Psoas muscle (tissue), 7 donors: ENCODE measurements at regions not wholly inside any gene's neighbourhood (a gene's known extent, or its start where the extent isn't known, plus 50 kb on each side); places are given as distances from the start of the nearest gene placed in this dataset.

ENCODE experiments used
- ATAC-seq, 4 donors: fragments of 200-7000 bp; cut with Tn5 transposase; one replicate each; pipeline ENCODE4 v1.9.1; 2020; ENCODE audit warnings: moderate library complexity in 3 of 4, mild to moderate bottlenecking in 2 of 4
- DNase-seq, 2 donors: peaks; one replicate each; pipeline ENCODE4 v3.0.0-alpha.2; 2020
- H3K27ac ChIP-seq: fragments of 200-600 bp; one replicate; pipeline ENCODE4 v1.8.0; 2022
- H3K27me3 ChIP-seq, 3 donors: fragments of 200-600 bp in 1 of 3; one replicate each; pipeline versions ENCODE4 v1.6.1 to v1.8.0; 2013 to 2022; ENCODE audit warnings: low read length in 2 of 3, mild to moderate bottlenecking in 2 of 3, moderate library complexity in 1 of 3; ENCODE audit not compliant: insufficient read depth in 3 of 3
- H3K36me3 ChIP-seq, 2 donors: fragments of 200-600 bp in 1 of 2; one replicate each; pipeline versions ENCODE4 v1.6.1 to v1.8.0; 2013 to 2022; ENCODE audit warnings: low read depth in 1 of 2, mild to moderate bottlenecking in 1 of 2, moderate library complexity in 1 of 2; ENCODE audit not compliant: insufficient read depth in 1 of 2
- H3K4me1 ChIP-seq: fragments of 200-600 bp; one replicate; pipeline ENCODE4 v1.8.0; 2022
- H3K4me3 ChIP-seq: fragments of 200-600 bp; one replicate; pipeline ENCODE4 v1.8.0; 2022; ENCODE audit warnings: mild to moderate bottlenecking
- H3K9me3 ChIP-seq: fragments of 200-600 bp; one replicate; pipeline ENCODE4 v1.8.0; 2022
- CTCF ChIP-seq: fragments of 200-600 bp; IDR thresholded peaks from one replicate; pipeline ENCODE4 v1.8.0; 2022; ENCODE audit warnings: antibody characterized with exemption
- WGBS, 3 donors: extraction: QIAGEN DNeasy Blood & Tissue Kit; methylation state at CpG; one replicate each; pipeline versions ENCODE4 v1.1.6 to v1.1.7; 2013; 5-methylcytosine and 5-hydroxymethylcytosine counted together
- intact Hi-C, 2 donors: fragments of 100-400 bp; cut with DNase I; formaldehyde crosslinking; loops; one replicate each; pipeline versions ENCODE4 v1.11.0 to v1.14.2; 2022
- donor health status: healthy with polysubstance abuse.
- donor health status: DM: no; HTN: no; CAD: no; lungs with moderate emphysema.
- donor health status: Bipolar disorder and iron deficiency.
- donor health status: healthy.
- donor health status: DM: yes; HTN: yes; CAD: no.
- donor health status: DM: no; HTN: no; CAD: no.
- donor health status: DM: yes; HTN: yes; CAD: no.

- intact Hi-C loops: no loop called here
- Histone ChIP-seq H3K4me1 (no peaks in the 10 kb centered on the region), H3K36me3 (no peaks in the 10 kb centered on the region), H3K27ac (no peak overlapping the region), H3K4me3 (no peak overlapping the region), H3K9me3 (no peaks in the 10 kb centered on the region), H3K27me3 (no peaks in the 10 kb centered on the region)
- WGBS, 3 donors: 77 to 86% (median 85%) methylated on average over 4 of the region's 4 CpGs
- no peak for DNase-seq
- TF ChIP-seq CTCF: no peak
- ATAC-seq: no peak
Measured at GRCh38 chr20:53797085-53797484, 203.4 kb upstream of the ZNF217 start.

DNA sequence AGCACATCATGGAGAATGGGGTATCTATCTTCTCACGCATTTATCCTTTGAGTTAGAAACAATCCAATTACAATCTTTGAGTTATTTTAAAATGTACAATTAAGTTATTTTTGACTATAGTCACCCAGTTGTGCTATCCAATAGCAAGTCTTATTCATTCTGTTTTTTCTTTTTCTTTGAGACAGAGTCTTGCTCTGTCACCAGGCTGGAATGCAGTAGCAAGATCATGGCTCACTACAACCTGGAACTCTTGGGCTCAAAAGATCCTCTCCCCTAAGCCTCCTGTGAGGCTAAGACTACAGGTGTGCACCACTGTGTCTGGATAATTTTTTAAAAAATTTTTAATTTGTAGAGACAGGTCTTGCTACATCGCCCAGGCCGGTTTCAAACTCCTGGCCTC, 201.5 kb upstream of the ZNF217 start:
- no peak overlapping the region for H3K27ac ChIP-seq
- H3K9me3 ChIP-seq: no peaks in the 10 kb centered on the region
- no peak for TF ChIP-seq CTCF
- WGBS, 3 donors: 98 to 100% (median 100%) methylated on average over 3 of the region's 3 CpGs
- intact Hi-C loops: no loop called here
- H3K4me1 ChIP-seq: no peaks in the 10 kb centered on the region
- no peaks in the 10 kb centered on the region for H3K36me3 ChIP-seq
- ATAC-seq (no peak), DNase-seq (no peak)
- H3K27me3 ChIP-seq: no peaks in the 10 kb centered on the region
- no peak overlapping the region for H3K4me3 ChIP-seq

DNA sequence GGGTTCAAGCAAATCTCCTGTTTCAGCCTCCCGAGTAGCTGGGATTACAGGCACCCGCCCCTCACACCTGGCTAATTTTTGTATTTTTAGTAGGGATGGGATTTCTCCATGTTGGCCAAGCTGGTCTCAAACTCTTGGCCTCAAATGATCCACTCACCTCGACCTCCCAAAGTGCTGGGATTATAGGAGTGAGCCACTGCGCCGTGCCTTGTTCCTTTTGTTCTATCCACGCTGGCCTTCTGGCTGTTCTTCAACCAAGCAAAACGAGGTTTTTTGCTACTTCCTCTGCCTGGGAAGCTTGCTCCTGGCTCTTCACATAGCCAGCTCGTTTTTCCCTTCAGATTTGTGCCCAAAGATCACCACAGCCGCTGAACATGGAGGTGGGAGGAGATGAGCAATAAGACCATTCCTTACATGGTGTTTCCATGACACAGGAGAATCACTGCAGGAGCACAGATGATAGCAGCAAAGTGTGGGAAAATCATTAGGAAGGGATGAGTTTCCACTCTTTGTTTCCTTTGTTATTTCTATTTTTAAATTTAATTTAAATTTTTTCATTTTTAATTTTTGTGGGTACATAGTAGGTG, 201.0 kb upstream of the ZNF217 start:
- no peaks in the 10 kb centered on the region for H3K4me1 ChIP-seq
- no peak for TF ChIP-seq CTCF
- no peaks in the 10 kb centered on the region for H3K9me3 ChIP-seq
- 55 to 70% (median 62%) methylated on average over 9 of the region's 9 CpGs for WGBS, 3 donors
- H3K36me3 ChIP-seq: no peaks in the 10 kb centered on the region
- no peaks in the 10 kb centered on the region for H3K27me3 ChIP-seq
- DNase-seq: no peak
- H3K27ac ChIP-seq: no peak overlapping the region
- no peak for ATAC-seq
- H3K4me3 ChIP-seq: no peak overlapping the region
- intact Hi-C loops: no loop called here

DNA sequence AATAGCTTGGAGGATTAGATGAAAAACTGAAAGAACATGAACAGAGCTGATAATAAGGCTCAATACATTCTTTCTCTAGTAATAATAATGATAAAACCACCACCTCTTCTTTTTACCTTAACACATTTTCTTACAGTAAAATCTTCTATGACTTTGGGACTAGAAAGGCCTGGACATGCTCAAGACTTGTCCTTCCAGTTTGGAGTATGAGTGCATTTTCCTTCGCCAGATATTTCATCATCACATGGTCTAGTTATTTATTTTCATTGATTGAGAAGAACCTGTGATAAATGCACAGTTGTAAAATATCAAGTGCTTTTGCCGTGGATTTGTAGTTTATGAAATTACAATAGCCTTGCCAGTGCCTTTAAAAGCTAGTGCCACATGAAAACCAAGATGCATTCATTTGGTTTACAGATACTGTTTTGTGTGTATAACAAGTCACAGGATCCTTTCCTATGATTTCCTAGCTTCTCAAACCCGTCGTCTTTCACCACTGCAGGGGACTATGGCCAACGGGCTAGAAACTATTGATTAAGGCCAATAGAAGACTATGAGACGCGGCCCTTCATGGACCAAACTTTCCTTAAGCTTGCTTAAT, 200.2 kb upstream of the ZNF217 start:
- no peaks in the 10 kb centered on the region for H3K4me1 ChIP-seq
- no peak for TF ChIP-seq CTCF
- no peaks in the 10 kb centered on the region for H3K9me3 ChIP-seq
- DNase-seq (no peak), ATAC-seq (no peak)
- no peak overlapping the region for H3K27ac ChIP-seq
- H3K36me3 ChIP-seq: no peaks in the 10 kb centered on the region
- intact Hi-C loops: no loop called here
- no peak overlapping the region for H3K4me3 ChIP-seq
- no peaks in the 10 kb centered on the region for H3K27me3 ChIP-seq
- WGBS, 3 donors: 90 to 91% (median 91%) methylated on average over 7 of the region's 7 CpGs
